Neural progenitor cell (in vitro differentiated cells): ENCODE measurements at regions not wholly inside any gene's neighbourhood (a gene's known extent, or its start where the extent isn't known, plus 50 kb on each side); places are given as distances from the start of the nearest gene placed in this dataset.

Experiments used
- EZH2 ChIP-seq: fragments of 200-600 bp; sonication (generic); IDR thresholded peaks from 2 replicates; pipeline ENCODE4 v1.6.1; 2017; ENCODE audit warnings: antibody characterized with exemption, mild to moderate bottlenecking, moderate library complexity
- EZH2phosphoT487 ChIP-seq: fragments of 200-600 bp; sonication (generic); IDR thresholded peaks from 2 replicates; pipeline ENCODE4 v1.6.1; 2017; ENCODE audit warnings: antibody characterized with exemption
- TF ChIP-seq, protein P1 (sequence below): fragments of 200-600 bp; sonication (generic); IDR thresholded peaks from 2 replicates; pipeline ENCODE4 v1.5.1; 2017; ENCODE audit warnings: antibody characterized with exemption, mild to moderate bottlenecking

DNA sequence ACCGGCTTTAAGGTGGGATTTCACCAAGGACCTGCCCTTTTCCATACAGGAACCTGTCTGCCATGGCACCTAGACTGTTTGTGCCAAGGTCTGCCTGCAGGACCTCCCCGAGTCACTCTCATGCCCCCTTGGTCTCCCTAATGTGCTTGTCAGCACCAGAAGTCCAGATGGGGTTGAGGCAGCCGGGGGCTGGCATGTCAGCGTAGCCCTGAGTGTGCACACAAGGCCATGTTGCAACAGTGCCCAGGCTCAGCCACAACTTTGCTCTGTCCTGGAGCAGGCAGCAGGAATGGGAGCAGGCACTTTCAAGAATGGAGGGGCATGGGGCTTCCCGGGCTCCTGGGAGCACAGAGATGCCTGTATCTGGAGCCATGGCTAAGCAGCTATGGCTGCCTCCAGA is 621.5 kb downstream of the CDH9 start:
- TF ChIP-seq, protein P1, sequence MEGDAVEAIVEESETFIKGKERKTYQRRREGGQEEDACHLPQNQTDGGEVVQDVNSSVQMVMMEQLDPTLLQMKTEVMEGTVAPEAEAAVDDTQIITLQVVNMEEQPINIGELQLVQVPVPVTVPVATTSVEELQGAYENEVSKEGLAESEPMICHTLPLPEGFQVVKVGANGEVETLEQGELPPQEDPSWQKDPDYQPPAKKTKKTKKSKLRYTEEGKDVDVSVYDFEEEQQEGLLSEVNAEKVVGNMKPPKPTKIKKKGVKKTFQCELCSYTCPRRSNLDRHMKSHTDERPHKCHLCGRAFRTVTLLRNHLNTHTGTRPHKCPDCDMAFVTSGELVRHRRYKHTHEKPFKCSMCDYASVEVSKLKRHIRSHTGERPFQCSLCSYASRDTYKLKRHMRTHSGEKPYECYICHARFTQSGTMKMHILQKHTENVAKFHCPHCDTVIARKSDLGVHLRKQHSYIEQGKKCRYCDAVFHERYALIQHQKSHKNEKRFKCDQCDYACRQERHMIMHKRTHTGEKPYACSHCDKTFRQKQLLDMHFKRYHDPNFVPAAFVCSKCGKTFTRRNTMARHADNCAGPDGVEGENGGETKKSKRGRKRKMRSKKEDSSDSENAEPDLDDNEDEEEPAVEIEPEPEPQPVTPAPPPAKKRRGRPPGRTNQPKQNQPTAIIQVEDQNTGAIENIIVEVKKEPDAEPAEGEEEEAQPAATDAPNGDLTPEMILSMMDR = no peak
- no peak for TF ChIP-seq EZH2phosphoT487
- no peak for TF ChIP-seq EZH2
